Kidney capillary endothelial cell (primary cell): ENCODE measurements at regions not wholly inside any gene's neighbourhood (a gene's known extent, or its start where the extent isn't known, plus 50 kb on each side); places are given as distances from the start of the nearest gene placed in this dataset.

Experiments
- DNase-seq: peaks from one replicate; pipeline ENCODE4 v3.0.0-alpha.2; 2018; ENCODE audit warnings: low spot score

GRCh38 chr4:54359919-54360650, 131.0 kb downstream of the PDGFRA start:
- DNase-seq: no peak

- DNase-seq: no peak
Measured at GRCh38 chr4:54363037-54363436, 133.9 kb downstream of the PDGFRA start.

- no peak for DNase-seq
Measured at GRCh38 chr4:54365691-54366090, 136.6 kb downstream of the PDGFRA start.

- DNase-seq: no peak
Measured at GRCh38 chr4:54367059-54367458, 138.0 kb downstream of the PDGFRA start.

GRCh38 chr4:54368281-54369265, 139.5 kb downstream of the PDGFRA start:
- peak; percentile 29 for DNase-seq

- no peak for DNase-seq
Measured at GRCh38 chr4:54371173-54371572, 142.1 kb downstream of the PDGFRA start.

GRCh38 chr4:54372951-54373350, 143.9 kb downstream of the PDGFRA start:
- no peak for DNase-seq

GRCh38 chr4:54373718-54374210, 144.7 kb downstream of the PDGFRA start:
- no peak for DNase-seq

GRCh38 chr4:54378461-54378860, 149.4 kb downstream of the PDGFRA start:
- DNase-seq: no peak

- no peak for DNase-seq
Measured at GRCh38 chr4:54384152-54384551, 155.1 kb downstream of the PDGFRA start.

- no peak for DNase-seq
Measured at GRCh38 chr4:54384563-54384962, 155.5 kb downstream of the PDGFRA start.

GRCh38 chr4:54386042-54386669, 157.1 kb downstream of the PDGFRA start:
- no peak for DNase-seq

- DNase-seq: no peak
Measured at GRCh38 chr4:54386693-54387092, 157.6 kb downstream of the PDGFRA start.

- no peak for DNase-seq
Measured at GRCh38 chr4:54390670-54391069, 161.6 kb downstream of the PDGFRA start.

GRCh38 chr4:54391104-54391503, 162.0 kb downstream of the PDGFRA start:
- DNase-seq: no peak

GRCh38 chr4:54392479-54392878, 163.4 kb downstream of the PDGFRA start:
- DNase-seq: peak; percentile 44

GRCh38 chr4:54393243-54393642, 164.2 kb downstream of the PDGFRA start:
- no peak for DNase-seq

- DNase-seq: no peak
Measured at GRCh38 chr4:54395013-54395527, 166.0 kb downstream of the PDGFRA start.

GRCh38 chr4:54400188-54400587, 171.1 kb downstream of the PDGFRA start:
- DNase-seq: no peak

- DNase-seq: peak; percentile 81
Measured at GRCh38 chr4:54400802-54401201, 171.7 kb downstream of the PDGFRA start.

GRCh38 chr4:54402880-54403480, 173.9 kb downstream of the PDGFRA start:
- DNase-seq: no peak
